GM19023 (cell line): ENCODE measurements at regions not wholly inside any gene's neighbourhood (a gene's known extent, or its start where the extent isn't known, plus 50 kb on each side); places are given as distances from the start of the nearest gene placed in this dataset.

Source experiments
- ATAC-seq: cut with Tn5 transposase; IDR thresholded peaks from one replicate; pipeline ENCODE4 v1.9.1; 2021; ENCODE audit warnings: mild to moderate bottlenecking, moderate library complexity; ENCODE audit not compliant: unreplicated experiment

DNA sequence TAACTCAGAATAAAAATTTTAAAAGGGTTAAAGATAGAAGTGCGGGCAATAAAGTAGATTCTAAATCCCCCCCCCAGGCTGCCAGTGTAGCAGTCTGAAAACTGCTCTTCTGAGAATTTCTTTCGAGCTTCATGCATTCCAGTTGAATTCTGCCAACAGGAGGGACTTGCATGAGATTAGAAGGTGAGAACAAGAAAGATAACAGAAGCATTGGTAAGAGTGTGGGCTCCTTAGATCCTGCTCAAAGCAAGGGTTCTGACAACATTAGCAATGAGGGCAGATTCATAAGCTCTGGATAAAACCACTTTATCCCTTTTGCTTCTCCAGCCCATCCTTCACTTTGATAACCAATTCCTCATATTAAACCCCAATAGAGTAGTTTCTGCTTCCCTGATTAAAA is 235.9 kb upstream of the CDH6 start:
- no peak for ATAC-seq

DNA sequence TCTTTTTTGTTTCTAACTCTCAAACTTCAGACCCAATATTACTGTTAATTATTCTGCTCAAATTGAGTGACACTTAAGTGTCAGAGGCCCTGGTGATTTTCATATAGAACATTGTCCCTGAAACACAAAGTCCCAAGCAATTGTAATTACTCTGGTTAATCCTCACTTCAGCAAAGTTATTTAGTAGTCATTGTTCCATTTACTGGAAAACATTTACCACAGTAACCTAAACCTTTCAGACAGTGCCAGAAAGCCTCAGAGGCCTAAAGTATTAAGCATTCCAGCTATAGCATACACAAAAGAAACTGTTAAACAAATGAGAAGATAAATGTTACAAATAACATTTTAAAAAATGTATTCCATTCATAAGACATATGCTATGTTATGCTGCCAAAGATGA is 237.2 kb upstream of the CDH6 start:
- no peak for ATAC-seq

DNA sequence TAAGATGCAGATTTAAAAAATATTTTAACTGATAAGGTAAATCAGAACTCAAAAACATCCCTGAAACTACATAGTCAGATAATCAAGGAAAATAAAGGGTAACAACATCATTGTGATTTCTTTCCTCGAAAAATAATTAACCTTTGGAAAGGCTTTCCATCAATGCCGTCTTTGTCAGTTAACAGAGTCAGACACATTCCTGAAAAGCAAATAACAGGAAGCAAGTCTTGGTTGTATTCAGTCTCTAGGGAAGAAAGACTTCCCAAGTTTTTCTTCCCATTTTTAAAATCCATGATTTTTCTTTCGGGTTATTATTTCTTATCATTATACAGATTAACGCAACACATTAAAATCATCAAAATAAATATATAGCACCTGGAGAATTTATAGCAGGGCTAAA is 256.4 kb upstream of the CDH6 start:
- no peak for ATAC-seq

DNA sequence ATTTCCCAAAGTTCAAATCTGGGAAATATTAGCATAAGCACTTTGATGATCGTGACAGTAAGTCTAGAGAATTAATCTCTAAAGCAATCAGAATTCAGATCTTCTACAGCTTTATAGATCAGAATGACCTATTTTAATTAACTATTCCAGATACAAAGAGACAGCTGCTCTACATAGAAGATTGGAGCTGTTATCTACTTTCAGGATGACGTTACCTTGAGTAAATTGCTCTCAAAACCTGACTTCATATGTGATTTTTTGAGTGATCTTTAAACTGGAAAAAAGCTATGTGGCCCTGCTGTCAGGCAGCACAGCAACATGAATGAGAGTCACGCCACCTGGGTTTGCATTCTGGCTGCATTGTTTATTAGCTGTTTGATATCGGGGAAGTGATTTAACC is 259.9 kb upstream of the CDH6 start:
- ATAC-seq: no peak

DNA sequence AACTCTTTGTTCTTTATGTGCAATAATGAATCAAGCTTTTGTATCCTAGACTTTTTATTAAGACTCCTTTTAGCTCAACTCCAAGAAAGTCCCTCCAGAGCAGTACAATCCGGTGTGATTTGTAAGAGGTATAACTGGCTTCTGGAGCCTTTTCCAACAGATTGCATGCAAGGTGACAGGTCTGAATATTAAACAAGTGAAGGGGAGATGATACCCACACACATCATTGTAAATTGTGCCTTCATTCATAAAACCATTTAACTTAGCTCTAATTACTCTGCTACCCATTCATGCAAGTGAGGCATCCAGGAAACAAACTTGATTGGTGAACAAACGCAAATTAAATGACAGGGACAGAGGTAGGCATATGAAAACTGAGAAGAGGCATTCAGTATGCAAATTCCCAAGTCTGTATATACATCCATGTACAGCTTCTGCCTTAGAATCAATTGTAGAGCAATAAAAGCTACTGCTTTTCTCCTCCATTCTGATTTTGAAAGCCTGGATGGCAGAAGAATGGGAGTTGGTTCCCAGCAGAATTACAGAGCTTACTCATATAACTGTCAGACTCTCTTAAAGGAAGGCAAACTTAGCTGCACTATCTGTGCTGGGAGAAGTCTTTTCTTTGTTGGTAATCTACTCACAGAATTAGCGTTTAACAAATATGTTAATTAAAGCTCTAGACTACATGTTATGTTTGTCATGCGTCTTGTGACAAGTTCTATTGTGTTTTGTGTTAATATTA is 261.0 kb upstream of the CDH6 start:
- no peak for ATAC-seq

DNA sequence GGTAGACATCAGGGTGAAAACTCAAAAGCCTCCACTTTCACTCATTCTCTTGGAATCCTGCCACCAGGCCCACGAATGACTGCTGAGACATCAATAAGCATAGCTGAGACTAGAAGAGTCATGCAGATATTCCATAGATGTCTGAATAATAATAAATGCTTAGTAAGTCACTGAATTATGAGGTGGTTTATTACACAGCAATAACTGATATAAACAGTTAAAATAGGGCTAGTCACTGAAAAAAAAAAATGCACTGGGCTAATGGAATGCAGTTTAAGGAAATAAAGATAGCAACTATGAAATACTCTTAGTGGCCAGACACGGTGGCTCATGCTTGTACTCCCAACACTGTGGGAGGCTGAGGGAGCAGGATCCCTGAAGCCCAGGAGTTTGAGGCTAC is 262.8 kb upstream of the CDH6 start:
- no peak for ATAC-seq

DNA sequence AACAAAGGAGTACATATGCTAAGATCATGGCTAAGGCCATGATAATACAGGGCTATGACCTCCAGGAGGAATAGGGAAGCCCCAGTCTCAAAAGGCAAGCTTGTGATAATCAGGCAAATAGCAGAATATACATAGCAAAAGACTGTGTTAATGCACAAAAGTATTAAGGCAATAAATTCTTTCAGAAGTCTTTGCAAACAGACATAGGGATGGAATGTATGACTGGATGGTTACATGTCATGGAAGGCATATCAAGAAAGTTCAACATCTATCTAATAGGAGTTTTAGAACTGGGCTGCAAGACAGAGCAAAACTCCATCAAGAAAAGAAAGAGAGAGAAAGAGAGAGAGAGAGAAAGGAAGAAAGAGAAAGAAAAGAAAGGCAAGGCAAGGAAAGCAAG is 264.5 kb upstream of the CDH6 start:
- ATAC-seq: no peak

DNA sequence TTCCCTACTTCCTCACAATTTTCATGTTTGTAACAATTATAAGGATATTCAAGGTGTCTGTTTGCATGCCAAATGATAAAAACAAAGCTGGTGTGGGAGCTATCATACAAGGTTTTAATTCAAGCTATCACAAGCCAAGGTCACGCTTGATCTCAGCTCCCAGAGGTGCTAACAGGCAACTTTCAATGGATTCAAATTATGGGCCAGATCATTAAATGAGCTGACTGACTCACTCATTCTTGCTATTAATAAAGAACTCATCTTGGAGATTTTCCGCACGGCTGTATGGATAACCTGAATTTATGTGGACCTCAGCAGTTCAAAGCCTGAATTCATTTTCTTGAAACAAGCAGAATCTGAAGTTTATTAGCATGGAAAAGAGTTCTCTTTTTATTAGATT is 267.3 kb upstream of the CDH6 start:
- no peak for ATAC-seq

DNA sequence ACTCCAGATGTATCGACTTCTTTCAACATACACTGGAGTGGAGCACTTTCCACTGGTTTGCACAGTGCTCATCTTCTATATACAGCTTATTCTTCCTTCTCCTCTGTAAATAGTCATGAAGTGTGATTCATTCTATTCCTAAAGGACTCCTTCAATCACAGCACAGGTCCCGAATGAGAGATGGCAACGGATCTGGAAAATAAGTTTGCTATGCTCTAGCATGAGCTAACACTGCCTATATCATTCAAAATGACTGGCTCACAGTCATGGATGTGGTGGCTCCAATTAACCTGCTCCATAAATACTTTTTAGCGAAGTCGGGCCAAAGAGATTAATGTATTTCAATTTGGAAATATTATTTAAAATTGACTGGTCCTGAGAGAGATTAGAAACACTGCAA is 272.1 kb upstream of the CDH6 start:
- no peak for ATAC-seq

DNA sequence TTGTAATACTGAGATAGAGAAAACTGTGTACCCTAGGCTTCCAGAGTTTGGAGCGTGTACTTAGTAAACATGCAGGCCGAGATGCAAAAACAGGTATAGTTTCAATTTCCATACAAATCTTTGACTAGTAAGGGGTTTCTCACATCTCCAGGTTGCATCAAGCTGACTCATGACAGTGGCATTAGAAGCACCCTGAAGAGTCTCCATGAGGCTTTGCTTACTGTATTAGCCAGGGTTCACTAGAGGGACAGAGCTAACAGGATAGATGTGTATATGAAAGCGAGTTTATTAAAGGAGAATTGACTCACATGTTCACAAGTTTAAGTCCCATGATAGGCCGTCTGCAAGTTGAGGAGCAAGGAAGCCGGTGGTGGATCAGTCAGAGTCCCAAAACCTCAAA is 275.3 kb upstream of the CDH6 start:
- ATAC-seq: no peak

DNA sequence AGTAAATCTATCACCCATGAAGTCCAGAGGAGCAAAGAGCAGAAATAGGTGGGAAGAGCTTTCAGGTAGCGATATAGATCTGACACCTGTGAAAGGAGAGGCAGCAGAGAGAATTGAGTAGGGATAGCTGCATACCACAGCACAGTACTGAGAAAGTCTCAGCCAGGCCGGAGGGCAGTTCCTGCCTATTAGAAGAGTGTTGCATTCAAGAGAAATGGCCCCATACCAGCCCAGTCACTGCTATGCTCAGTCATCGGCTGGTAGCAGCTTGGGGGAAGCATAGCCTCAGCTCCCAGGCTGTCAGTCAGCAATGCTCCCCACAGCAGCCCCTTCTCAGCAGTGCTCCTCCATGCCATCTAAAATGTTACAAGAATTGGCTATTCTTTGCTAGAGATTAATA is 285.1 kb upstream of the CDH6 start:
- no peak for ATAC-seq

DNA sequence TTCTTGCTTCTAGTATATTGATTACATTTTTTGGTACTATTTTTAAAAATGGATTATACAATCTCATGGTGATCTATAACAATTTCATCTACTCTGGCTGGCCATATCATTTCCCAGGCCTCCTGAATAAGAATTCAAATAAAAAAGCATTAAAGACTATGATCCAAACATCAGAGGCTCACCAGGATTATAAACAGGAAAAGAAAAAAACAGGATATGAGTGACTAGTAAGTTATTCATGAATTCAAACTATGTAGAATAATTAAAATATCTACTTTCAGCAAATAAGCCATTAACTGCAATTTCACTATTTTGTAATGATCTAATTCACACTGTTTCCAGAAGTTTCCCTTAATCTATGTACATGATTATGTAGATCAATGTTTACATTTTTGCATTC is 293.1 kb upstream of the CDH6 start:
- no peak for ATAC-seq

DNA sequence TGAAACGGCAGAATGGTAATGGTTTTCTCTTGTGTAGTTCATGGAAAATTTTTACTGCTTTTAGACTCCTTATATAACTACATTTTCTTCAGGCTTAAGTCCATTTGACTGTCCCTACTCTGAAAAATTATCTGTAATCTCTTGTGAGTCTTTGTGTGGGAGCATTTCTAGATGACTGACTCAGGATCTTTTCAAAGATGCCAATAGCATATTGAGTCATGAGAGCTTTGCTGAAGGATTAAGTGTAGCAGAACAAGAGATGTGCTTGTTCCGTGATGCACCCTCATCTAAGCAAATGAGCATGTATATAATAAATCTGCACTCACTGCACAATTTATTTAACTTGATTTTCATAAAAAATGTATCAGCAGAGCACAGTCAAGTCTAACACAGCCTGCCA is 298.7 kb upstream of the CDH6 start:
- no peak for ATAC-seq

DNA sequence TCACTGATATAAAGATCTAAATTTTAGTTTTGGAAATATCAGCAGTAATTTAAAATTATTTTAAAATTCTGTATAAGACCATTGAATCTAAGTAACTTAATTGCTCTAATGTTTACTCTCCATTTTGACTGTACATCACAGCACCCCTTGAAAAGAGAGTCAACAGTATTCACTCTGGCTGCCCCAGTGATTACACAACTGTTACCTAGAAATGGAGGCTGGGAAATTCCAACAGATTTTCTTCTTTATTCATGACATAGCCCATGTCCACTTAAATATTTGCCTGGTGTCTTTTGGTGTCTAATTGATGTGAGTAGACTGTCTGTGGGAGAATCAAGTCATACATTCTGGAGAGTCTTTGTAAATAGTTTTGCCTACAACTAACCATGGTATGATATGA is 301.8 kb upstream of the CDH6 start:
- ATAC-seq: no peak

DNA sequence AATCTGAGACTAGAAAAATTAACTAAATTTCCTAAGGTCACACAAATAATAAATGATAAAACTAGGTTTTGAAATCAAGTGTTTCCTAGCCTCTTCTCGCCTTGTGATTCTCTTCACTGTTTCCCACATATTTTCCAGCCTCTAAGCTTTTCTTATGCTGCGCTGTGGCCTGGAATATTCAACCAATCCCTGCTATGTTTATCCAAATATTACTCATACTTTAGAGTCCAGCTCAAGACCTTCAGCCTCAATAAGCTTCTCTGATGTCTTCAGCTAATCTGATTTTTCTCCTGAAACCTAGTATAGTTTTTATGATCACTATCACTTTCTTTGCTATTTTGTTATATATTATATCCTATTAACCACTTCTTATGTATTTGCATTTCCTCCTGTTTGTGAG is 303.1 kb upstream of the CDH6 start:
- ATAC-seq: no peak

DNA sequence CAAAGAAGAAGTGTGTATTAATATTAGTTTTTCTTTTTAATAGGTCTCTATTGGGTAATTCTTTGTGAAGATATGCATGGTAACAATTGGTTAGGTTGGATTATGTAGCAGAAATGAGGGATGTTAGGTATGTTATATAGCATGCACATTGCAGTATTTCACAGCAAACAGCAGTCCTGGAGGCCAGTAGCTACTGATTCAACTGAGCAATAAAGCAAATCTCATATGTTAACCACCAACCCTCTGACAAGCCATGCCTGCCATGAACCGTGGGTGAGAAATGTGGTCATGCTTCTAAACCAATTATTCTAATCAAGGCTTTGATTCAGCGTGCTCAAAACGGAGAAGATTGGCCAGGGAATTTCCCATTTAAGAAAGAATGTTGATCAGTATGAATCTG is 313.0 kb upstream of the CDH6 start:
- no peak for ATAC-seq

DNA sequence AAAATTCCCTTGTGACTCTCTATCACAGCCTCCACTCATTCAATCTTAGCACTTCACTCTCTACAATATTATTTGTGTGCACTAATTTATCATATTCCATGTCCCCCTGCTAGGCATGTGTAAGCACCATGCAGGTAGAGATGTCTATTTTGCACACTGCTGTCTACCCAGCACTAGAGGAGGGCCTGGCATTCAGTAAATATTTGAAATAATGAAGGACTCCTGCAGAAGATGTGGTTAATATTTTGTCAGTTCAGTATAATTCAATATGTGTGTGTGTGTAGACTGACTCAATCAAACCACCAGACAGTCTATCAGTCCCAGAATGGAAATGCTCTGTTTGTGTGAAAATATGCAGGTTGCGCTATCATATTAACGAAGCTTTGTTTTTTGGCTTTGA is 313.6 kb upstream of the CDH6 start:
- no peak for ATAC-seq

DNA sequence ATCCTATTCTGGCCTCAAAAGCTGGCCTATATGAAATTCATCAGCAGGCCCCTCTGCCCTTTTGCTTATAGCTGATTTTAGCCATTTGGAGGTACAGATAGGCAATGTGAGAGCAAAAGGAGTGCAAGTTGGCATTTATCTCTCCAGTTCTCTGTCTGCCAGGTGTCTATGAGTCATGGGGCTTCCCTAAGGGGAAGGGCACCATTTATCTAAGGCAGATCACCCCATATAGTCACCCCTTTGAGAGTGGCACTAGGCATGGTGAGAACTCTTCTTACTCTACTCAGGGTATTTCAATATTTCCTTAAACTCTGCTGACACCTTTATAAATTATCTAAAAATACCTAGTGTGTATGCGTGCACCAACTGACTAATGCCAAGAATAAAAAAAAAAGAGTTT is 314.7 kb upstream of the CDH6 start:
- ATAC-seq: no peak

DNA sequence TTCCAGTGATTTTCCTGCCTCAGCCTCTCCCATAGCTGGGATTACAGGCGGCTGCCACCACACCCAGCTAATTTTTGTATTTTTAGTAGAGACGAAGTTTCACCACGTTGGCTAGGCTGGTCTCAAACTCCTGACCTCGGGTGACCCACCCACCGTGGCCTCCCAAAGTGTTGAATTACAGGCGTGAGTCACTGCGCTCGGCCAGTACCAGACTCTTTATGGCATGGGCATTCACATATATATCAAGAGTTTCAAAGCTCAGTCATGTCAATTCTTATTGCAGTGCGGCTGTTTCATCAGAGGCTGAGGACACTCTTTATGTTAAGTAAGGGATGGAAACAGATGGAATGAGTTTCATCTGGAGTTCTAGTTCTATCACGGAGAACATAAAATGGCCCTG is 315.2 kb upstream of the CDH6 start:
- no peak for ATAC-seq

DNA sequence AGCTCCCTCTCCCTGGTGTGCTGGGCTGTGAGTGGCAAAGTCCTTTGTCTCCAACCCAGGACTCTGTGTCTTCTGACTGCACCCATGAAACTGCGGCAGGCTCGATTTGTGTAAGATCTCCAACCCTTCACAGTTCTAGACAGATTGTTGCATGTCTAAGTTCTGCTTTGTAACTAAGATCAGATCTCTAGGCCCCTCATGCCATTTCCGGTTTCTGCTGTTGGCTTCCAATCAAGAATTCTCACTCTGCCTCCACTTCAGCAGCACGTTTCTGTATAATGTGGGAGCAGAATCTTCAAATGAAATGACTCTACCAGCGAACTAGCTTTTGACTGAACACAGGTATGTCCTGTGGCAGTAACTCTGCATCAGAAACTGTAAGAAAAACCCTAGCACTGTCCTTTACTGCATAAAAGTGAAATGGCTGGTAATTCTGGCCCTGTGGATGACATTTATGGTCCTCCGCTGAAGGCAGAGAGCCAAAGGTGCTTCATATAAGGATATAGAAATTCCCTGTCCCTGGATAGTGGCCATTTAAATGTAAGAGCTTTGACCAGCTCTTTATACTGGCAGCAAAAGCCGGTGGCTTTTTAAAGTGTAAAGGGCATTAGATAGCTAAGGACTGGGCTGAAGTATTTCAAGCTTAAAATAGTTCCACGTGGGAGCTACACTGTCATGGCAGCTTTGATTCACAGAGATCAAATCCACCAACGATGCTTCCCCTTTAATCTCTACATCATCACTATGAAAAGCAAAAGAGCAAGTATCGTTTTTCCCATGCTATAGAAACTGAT is 319.0 kb upstream of the CDH6 start:
- ATAC-seq: no peak

DNA sequence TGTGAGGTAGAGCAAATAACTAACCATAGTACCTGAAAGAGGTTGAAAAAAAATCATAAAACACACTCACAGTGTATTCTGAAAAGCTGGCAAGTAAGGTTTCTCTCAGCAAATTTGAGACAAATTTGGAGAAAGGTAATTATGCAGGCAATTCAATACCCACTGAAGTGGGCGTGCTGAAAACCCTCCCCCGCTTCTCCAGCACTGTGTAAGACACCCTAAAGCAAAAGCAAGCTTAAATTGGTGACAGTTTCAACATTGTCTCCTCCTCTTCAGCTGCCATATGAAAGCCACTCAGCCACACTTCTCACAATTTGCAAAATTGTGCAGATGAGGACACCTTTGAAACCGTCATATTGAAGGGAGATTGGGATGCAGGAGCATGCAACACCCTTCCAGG is 322.3 kb upstream of the CDH6 start:
- ATAC-seq: no peak

DNA sequence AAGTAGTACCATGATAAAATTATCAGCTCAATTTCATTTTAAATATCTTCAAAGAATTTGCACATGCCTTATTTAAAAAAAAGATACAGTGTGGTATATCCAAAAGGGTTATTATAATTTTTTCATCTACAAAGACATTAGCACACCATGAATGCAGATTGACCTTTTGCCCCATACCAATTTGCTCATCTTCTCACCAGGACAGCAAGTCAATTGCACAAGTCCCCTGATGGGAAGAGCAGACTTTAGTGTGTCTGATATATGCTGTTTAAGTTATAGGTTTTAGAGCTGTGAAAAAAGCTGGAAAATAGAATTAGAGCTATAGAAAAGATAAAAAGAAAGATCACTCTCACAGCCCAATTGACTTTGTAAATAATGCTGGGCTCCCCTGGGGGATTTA is 325.8 kb upstream of the CDH6 start:
- no peak for ATAC-seq

DNA sequence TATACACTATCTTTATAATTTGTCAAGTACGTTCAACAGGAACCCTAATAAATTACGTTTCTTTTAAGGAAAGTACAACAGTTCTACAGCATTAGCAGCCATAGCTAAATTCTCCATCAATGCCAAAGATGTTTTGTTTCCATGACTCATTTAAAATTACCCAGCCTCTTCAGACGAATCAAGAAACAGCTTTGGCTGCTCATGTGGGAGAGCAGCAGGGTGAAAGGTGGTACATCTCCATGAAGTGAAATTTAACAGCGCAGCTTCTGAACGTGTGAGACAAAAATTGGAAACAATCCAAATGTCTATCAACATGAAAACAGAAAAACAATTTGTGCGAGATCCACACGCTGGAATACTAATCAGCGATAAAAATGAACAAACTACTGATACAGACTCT is 327.3 kb upstream of the CDH6 start:
- no peak for ATAC-seq
